ENCODE measurements at regions not wholly inside any gene's neighbourhood (a gene's known extent, or its start where the extent isn't known, plus 50 kb on each side); places are given as distances from the start of the nearest gene placed in this dataset.

- POLR2A ChIA-PET = no interaction called here
- Mint-ChIP-seq H3K27ac (no peak overlapping the region), H3K4me3 (no peak overlapping the region), H3K4me1 (no peaks in the 10 kb centered on the region), H3K27me3 (no peaks in the 10 kb centered on the region), H3K9me3 (peaks cover 6% of the 10 kb centered on the region), H3K36me3 (ENCODE audit: low read depth) (no peaks in the 10 kb centered on the region)
- CTCF ChIA-PET = no interaction called here
- DNase-seq = no peak
These were observed 294.0 kb upstream of the C1orf87 start for GRCh38 chr1:60367532-60367931.

- ChIA-PET CTCF (no interaction called here), POLR2A (no interaction called here)
- Mint-ChIP-seq H3K36me3 (ENCODE audit: low read depth) (no peaks in the 10 kb centered on the region), H3K4me3 (no peak overlapping the region), H3K9me3 (no peaks in the 10 kb centered on the region), H3K27me3 (no peaks in the 10 kb centered on the region), H3K4me1 (no peaks in the 10 kb centered on the region), H3K27ac (no peak overlapping the region)
- no peak for DNase-seq
These were observed 285.9 kb upstream of the C1orf87 start for GRCh38 chr1:60359431-60359830.

- POLR2A ChIA-PET = no interaction called here
- no peaks in the 10 kb centered on the region for H3K4me1 Mint-ChIP-seq
- H3K4me3 Mint-ChIP-seq = no peak overlapping the region
- H3K27me3 Mint-ChIP-seq = no peaks in the 10 kb centered on the region
- H3K36me3 Mint-ChIP-seq (ENCODE audit: low read depth) = no peaks in the 10 kb centered on the region
- DNase-seq = no peak
- H3K27ac Mint-ChIP-seq = no peak overlapping the region
- CTCF ChIA-PET = no interaction called here
- no peaks in the 10 kb centered on the region for H3K9me3 Mint-ChIP-seq
These were observed 277.0 kb upstream of the C1orf87 start for GRCh38 chr1:60350531-60350930.

GRCh38 chr1:60348884-60349283, 275.3 kb upstream of the C1orf87 start:
- H3K36me3 Mint-ChIP-seq (ENCODE audit: low read depth) = no peaks in the 10 kb centered on the region
- ChIA-PET CTCF (no interaction called here), POLR2A (no interaction called here)
- no peaks in the 10 kb centered on the region for H3K27me3 Mint-ChIP-seq
- H3K9me3 Mint-ChIP-seq = no peaks in the 10 kb centered on the region
- H3K4me3 Mint-ChIP-seq = no peak overlapping the region
- H3K4me1 Mint-ChIP-seq = no peaks in the 10 kb centered on the region
- DNase-seq = no peak
- no peak overlapping the region for H3K27ac Mint-ChIP-seq

GRCh38 chr1:60345621-60346020, 272.1 kb upstream of the C1orf87 start:
- Mint-ChIP-seq H3K27ac (no peak overlapping the region), H3K9me3 (no peaks in the 10 kb centered on the region), H3K27me3 (no peaks in the 10 kb centered on the region), H3K36me3 (ENCODE audit: low read depth) (no peaks in the 10 kb centered on the region), H3K4me1 (no peaks in the 10 kb centered on the region), H3K4me3 (no peak overlapping the region)
- ChIA-PET POLR2A (no interaction called here), CTCF (no interaction called here)
- no peak for DNase-seq

GRCh38 chr1:60345049-60345448, 271.5 kb upstream of the C1orf87 start:
- no peak for DNase-seq
- no peaks in the 10 kb centered on the region for H3K27me3 Mint-ChIP-seq
- H3K4me3 Mint-ChIP-seq = no peak overlapping the region
- no peaks in the 10 kb centered on the region for H3K9me3 Mint-ChIP-seq
- H3K27ac Mint-ChIP-seq = no peak overlapping the region
- CTCF ChIA-PET = no interaction called here
- POLR2A ChIA-PET = no interaction called here
- no peaks in the 10 kb centered on the region for H3K36me3 Mint-ChIP-seq (ENCODE audit: low read depth)
- no peaks in the 10 kb centered on the region for H3K4me1 Mint-ChIP-seq

GRCh38 chr1:60343736-60344135, 270.2 kb upstream of the C1orf87 start:
- ChIA-PET POLR2A (no interaction called here), CTCF (no interaction called here)
- no peaks in the 10 kb centered on the region for H3K36me3 Mint-ChIP-seq (ENCODE audit: low read depth)
- no peaks in the 10 kb centered on the region for H3K27me3 Mint-ChIP-seq
- DNase-seq = no peak
- no peaks in the 10 kb centered on the region for H3K4me1 Mint-ChIP-seq
- H3K4me3 Mint-ChIP-seq = no peak overlapping the region
- H3K27ac Mint-ChIP-seq = no peak overlapping the region
- no peaks in the 10 kb centered on the region for H3K9me3 Mint-ChIP-seq

GRCh38 chr1:60342569-60342968, 269.0 kb upstream of the C1orf87 start:
- Mint-ChIP-seq H3K4me3 (no peak overlapping the region), H3K27ac (no peak overlapping the region), H3K4me1 (no peaks in the 10 kb centered on the region), H3K36me3 (ENCODE audit: low read depth) (no peaks in the 10 kb centered on the region), H3K27me3 (no peaks in the 10 kb centered on the region), H3K9me3 (no peaks in the 10 kb centered on the region)
- ChIA-PET POLR2A (no interaction called here), CTCF (interaction anchor here (0.6 kb wide), 1 partner anchor 1247 kb away, joined by 3 read pairs; no protein-coding TSS in a partner anchor)
- no peak for DNase-seq

- Mint-ChIP-seq H3K9me3 (no peaks in the 10 kb centered on the region), H3K4me3 (no peak overlapping the region), H3K4me1 (no peaks in the 10 kb centered on the region), H3K27me3 (no peaks in the 10 kb centered on the region), H3K27ac (no peak overlapping the region), H3K36me3 (ENCODE audit: low read depth) (no peaks in the 10 kb centered on the region)
- POLR2A ChIA-PET = no interaction called here
- no peak for DNase-seq
- CTCF ChIA-PET = no interaction called here
These were observed 267.7 kb upstream of the C1orf87 start for GRCh38 chr1:60341274-60341673.

GRCh38 chr1:60331647-60332046, 258.1 kb upstream of the C1orf87 start:
- ChIA-PET POLR2A (no interaction called here), CTCF (no interaction called here)
- H3K27ac Mint-ChIP-seq = no peak overlapping the region
- no peak overlapping the region for H3K4me3 Mint-ChIP-seq
- H3K27me3 Mint-ChIP-seq = no peaks in the 10 kb centered on the region
- no peak for DNase-seq
- peaks cover 3% of the 10 kb centered on the region for H3K9me3 Mint-ChIP-seq
- no peaks in the 10 kb centered on the region for H3K4me1 Mint-ChIP-seq
- H3K36me3 Mint-ChIP-seq (ENCODE audit: low read depth) = no peaks in the 10 kb centered on the region

GRCh38 chr1:60329651-60330050, 256.1 kb upstream of the C1orf87 start:
- DNase-seq = no peak
- Mint-ChIP-seq H3K27me3 (no peaks in the 10 kb centered on the region), H3K27ac (no peak overlapping the region), H3K36me3 (ENCODE audit: low read depth) (no peaks in the 10 kb centered on the region), H3K4me3 (no peak overlapping the region), H3K9me3 (peaks cover 9% of the 10 kb centered on the region), H3K4me1 (no peaks in the 10 kb centered on the region)
- ChIA-PET POLR2A (no interaction called here), CTCF (no interaction called here)

- no peaks in the 10 kb centered on the region for H3K4me1 Mint-ChIP-seq
- H3K9me3 Mint-ChIP-seq = no peaks in the 10 kb centered on the region
- no peak overlapping the region for H3K4me3 Mint-ChIP-seq
- no peak for DNase-seq
- no peak overlapping the region for H3K27ac Mint-ChIP-seq
- H3K27me3 Mint-ChIP-seq = no peaks in the 10 kb centered on the region
- H3K36me3 Mint-ChIP-seq (ENCODE audit: low read depth) = no peaks in the 10 kb centered on the region
- ChIA-PET CTCF (no interaction called here), POLR2A (no interaction called here)
These were observed 238.3 kb upstream of the C1orf87 start for GRCh38 chr1:60311838-60312237.

- POLR2A ChIA-PET = no interaction called here
- CTCF ChIA-PET = no interaction called here
- Mint-ChIP-seq H3K4me1 (no peaks in the 10 kb centered on the region), H3K4me3 (no peak overlapping the region), H3K27me3 (no peaks in the 10 kb centered on the region), H3K27ac (no peak overlapping the region), H3K9me3 (no peaks in the 10 kb centered on the region), H3K36me3 (ENCODE audit: low read depth) (no peaks in the 10 kb centered on the region)
- no peak for DNase-seq
These were observed 226.0 kb upstream of the C1orf87 start for GRCh38 chr1:60299581-60299980.

GRCh38 chr1:60298290-60298689, 224.7 kb upstream of the C1orf87 start:
- Mint-ChIP-seq H3K4me1 (no peaks in the 10 kb centered on the region), H3K36me3 (ENCODE audit: low read depth) (no peaks in the 10 kb centered on the region), H3K4me3 (no peak overlapping the region), H3K27me3 (no peaks in the 10 kb centered on the region), H3K27ac (no peak overlapping the region), H3K9me3 (no peaks in the 10 kb centered on the region)
- POLR2A ChIA-PET = no interaction called here
- DNase-seq = no peak
- CTCF ChIA-PET = no interaction called here

GRCh38 chr1:60296794-60297193, 223.2 kb upstream of the C1orf87 start:
- H3K36me3 Mint-ChIP-seq (ENCODE audit: low read depth) = no peaks in the 10 kb centered on the region
- H3K27me3 Mint-ChIP-seq = no peaks in the 10 kb centered on the region
- H3K4me3 Mint-ChIP-seq = no peak overlapping the region
- H3K4me1 Mint-ChIP-seq = no peaks in the 10 kb centered on the region
- H3K27ac Mint-ChIP-seq = no peak overlapping the region
- H3K9me3 Mint-ChIP-seq = no peaks in the 10 kb centered on the region
- POLR2A ChIA-PET = no interaction called here
- DNase-seq = no peak
- CTCF ChIA-PET = no interaction called here
